HepG2 (cell line): ENCODE measurements at regions not wholly inside any gene's neighbourhood (a gene's known extent, or its start where the extent isn't known, plus 50 kb on each side); places are given as distances from the start of the nearest gene placed in this dataset.

Experiments used
- BCL6 ChIP-seq: IDR thresholded peaks from 2 replicates; pipeline ENCODE4 v1.6.1; 2016; ENCODE audit warnings: missing genetic modification reagents, missing compliant biosample characterization
- ERF ChIP-seq: IDR thresholded peaks from 2 replicates; pipeline ENCODE4 v1.6.1; 2018; ENCODE audit warnings: missing biosample characterization, missing genetic modification reagents
- GATAD2A ChIP-seq: IDR thresholded peaks from 2 replicates; pipeline ENCODE4 v1.6.1; 2016
- KDM2A ChIP-seq: sonication (generic); formaldehyde crosslinking; IDR thresholded peaks from 2 replicates; pipeline ENCODE4 v1.4.0; 2020; ENCODE audit warnings: low read depth, missing genetic modification reagents, borderline replicate concordance
- MYNN ChIP-seq: sonication (generic); formaldehyde crosslinking; IDR thresholded peaks from 2 replicates; pipeline ENCODE4 v1.4.0; 2020; ENCODE audit warnings: mild to moderate bottlenecking, low read depth, missing genetic modification reagents
- NKX3-1 ChIP-seq: sonication (generic); formaldehyde crosslinking; IDR thresholded peaks from 2 replicates; pipeline ENCODE4 v1.5.0; 2020; ENCODE audit warnings: missing genetic modification reagents
- RFX5 ChIP-seq: IDR thresholded peaks from 2 replicates; pipeline ENCODE4 v1.6.1; 2011; ENCODE audit warnings: low read depth, low read length, improper control_type of control experiment
- SPEN ChIP-seq: sonication (generic); formaldehyde crosslinking; IDR thresholded peaks from 2 replicates; pipeline ENCODE4 v1.5.1; 2020; ENCODE audit warnings: low read depth, mild to moderate bottlenecking, missing genetic modification reagents
- ZBTB42 ChIP-seq: sonication (generic); formaldehyde crosslinking; IDR thresholded peaks from 2 replicates; pipeline ENCODE4 v1.5.0; 2020; ENCODE audit warnings: mild to moderate bottlenecking, missing genetic modification reagents
- ZNF616 ChIP-seq: sonication (generic); formaldehyde crosslinking; IDR thresholded peaks from 2 replicates; pipeline ENCODE4 v1.5.0; 2020; ENCODE audit warnings: low read depth, mild to moderate bottlenecking, missing genetic modification reagents
- ZNF703 ChIP-seq: sonication (generic); formaldehyde crosslinking; IDR thresholded peaks from 2 replicates; pipeline ENCODE4 v1.5.1; 2020; ENCODE audit warnings: missing genetic modification reagents, mild to moderate bottlenecking, moderate library complexity, borderline replicate concordance
- ZNF746 ChIP-seq: sonication (generic); formaldehyde crosslinking; IDR thresholded peaks from 2 replicates; pipeline ENCODE4 v1.8.0; 2022; ENCODE audit warnings: mild to moderate bottlenecking, missing genetic modification reagents
- ZNF883 ChIP-seq: sonication (generic); formaldehyde crosslinking; IDR thresholded peaks from 2 replicates; pipeline ENCODE4 v1.5.1; 2020; ENCODE audit warnings: mild to moderate bottlenecking, missing genetic modification reagents; ENCODE audit errors: not compliant biosample characterization
- TF ChIP-seq, protein P1 (sequence below): sonication (generic); formaldehyde crosslinking; IDR thresholded peaks from 2 replicates; pipeline ENCODE4 v1.5.0; 2020; ENCODE audit warnings: missing genetic modification reagents
- TF ChIP-seq, protein P2 (sequence below): sonication (generic); formaldehyde crosslinking; IDR thresholded peaks from one replicate; pipeline ENCODE4 v1.5.1; 2020; ENCODE audit warnings: mild to moderate bottlenecking, missing genetic modification reagents; ENCODE audit errors: not compliant biosample characterization
- TF ChIP-seq, protein P3 (sequence below): sonication (generic); formaldehyde crosslinking; IDR thresholded peaks from 2 replicates; pipeline ENCODE4 v1.8.0; 2022; ENCODE audit warnings: missing genetic modification reagents, low read depth, mild to moderate bottlenecking, borderline replicate concordance
- TF ChIP-seq, protein P4 (sequence below): sonication (generic); formaldehyde crosslinking; IDR thresholded peaks from 2 replicates; pipeline ENCODE4 v1.8.1; 2022; ENCODE audit warnings: mild to moderate bottlenecking, missing genetic modification reagents
- TF ChIP-seq, protein P5 (sequence below): IDR thresholded peaks from 2 replicates; pipeline ENCODE4 v1.6.1; 2016; ENCODE audit warnings: mild to moderate bottlenecking

DNA sequence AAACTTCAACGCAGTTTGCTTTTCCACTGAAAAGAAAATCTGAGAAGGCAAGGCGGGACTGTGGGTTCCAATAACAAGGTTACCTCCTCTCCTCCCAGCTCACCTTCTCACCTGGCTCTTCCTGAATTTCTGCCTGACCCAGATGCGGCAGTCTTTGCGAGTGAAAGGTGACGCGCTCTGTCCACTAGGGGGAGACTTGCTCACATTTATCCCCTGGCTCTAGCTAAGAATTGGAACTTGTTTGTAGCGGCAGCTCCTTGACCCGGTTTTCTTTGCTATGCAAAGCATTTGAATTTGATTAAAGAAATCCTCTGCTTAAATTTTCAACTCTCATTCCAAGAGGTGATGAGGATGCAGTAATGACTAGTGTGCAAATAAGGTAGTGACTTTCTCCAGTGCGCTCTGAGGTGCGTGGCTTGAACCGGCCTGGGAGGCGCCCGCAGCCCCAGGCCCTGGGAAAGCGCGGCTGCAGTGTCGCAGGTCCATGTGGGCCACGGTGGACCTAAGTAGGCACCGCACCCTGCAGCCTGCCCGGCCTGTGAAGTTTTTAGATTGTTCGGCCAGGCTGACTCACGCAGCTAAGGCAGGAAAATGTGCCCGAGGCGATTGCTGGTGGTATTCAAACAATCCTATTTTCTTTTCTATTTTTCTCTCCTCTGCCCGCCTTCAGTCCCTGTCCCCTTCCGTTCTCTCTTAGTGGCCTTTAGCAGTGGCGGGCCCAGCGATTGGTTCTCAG is 336.9 kb upstream of the NPSR1 start (continued):
- TF ChIP-seq ZNF703 (CRISPR knock-in tag) (no peak), ZNF883 (CRISPR knock-in tag) (no peak), ZBTB42 (CRISPR knock-in tag) (no peak), ZNF616 (CRISPR knock-in tag) (no peak), KDM2A (CRISPR knock-in tag) (peak; percentile 30; the same call in 1 of the 2 replicates), GATAD2A (CRISPR knock-in tag) (peak; percentile 17; the same call in 1 of the 2 replicates), MYNN (CRISPR knock-in tag) (no peak), RFX5 (no peak), NKX3-1 (no peak), BCL6 (no peak), ZNF746 (CRISPR knock-in tag) (no peak), SPEN (CRISPR knock-in tag) (no peak), ERF (CRISPR knock-in tag) (0 out of 2 replicates have a peak, but pooled peaks have one; percentile 30)
- TF ChIP-seq, protein P1, sequence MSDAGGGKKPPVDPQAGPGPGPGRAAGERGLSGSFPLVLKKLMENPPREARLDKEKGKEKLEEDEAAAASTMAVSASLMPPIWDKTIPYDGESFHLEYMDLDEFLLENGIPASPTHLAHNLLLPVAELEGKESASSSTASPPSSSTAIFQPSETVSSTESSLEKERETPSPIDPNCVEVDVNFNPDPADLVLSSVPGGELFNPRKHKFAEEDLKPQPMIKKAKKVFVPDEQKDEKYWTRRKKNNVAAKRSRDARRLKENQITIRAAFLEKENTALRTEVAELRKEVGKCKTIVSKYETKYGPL (CRISPR knock-in tag) = no peak
- TF ChIP-seq, protein P2, sequence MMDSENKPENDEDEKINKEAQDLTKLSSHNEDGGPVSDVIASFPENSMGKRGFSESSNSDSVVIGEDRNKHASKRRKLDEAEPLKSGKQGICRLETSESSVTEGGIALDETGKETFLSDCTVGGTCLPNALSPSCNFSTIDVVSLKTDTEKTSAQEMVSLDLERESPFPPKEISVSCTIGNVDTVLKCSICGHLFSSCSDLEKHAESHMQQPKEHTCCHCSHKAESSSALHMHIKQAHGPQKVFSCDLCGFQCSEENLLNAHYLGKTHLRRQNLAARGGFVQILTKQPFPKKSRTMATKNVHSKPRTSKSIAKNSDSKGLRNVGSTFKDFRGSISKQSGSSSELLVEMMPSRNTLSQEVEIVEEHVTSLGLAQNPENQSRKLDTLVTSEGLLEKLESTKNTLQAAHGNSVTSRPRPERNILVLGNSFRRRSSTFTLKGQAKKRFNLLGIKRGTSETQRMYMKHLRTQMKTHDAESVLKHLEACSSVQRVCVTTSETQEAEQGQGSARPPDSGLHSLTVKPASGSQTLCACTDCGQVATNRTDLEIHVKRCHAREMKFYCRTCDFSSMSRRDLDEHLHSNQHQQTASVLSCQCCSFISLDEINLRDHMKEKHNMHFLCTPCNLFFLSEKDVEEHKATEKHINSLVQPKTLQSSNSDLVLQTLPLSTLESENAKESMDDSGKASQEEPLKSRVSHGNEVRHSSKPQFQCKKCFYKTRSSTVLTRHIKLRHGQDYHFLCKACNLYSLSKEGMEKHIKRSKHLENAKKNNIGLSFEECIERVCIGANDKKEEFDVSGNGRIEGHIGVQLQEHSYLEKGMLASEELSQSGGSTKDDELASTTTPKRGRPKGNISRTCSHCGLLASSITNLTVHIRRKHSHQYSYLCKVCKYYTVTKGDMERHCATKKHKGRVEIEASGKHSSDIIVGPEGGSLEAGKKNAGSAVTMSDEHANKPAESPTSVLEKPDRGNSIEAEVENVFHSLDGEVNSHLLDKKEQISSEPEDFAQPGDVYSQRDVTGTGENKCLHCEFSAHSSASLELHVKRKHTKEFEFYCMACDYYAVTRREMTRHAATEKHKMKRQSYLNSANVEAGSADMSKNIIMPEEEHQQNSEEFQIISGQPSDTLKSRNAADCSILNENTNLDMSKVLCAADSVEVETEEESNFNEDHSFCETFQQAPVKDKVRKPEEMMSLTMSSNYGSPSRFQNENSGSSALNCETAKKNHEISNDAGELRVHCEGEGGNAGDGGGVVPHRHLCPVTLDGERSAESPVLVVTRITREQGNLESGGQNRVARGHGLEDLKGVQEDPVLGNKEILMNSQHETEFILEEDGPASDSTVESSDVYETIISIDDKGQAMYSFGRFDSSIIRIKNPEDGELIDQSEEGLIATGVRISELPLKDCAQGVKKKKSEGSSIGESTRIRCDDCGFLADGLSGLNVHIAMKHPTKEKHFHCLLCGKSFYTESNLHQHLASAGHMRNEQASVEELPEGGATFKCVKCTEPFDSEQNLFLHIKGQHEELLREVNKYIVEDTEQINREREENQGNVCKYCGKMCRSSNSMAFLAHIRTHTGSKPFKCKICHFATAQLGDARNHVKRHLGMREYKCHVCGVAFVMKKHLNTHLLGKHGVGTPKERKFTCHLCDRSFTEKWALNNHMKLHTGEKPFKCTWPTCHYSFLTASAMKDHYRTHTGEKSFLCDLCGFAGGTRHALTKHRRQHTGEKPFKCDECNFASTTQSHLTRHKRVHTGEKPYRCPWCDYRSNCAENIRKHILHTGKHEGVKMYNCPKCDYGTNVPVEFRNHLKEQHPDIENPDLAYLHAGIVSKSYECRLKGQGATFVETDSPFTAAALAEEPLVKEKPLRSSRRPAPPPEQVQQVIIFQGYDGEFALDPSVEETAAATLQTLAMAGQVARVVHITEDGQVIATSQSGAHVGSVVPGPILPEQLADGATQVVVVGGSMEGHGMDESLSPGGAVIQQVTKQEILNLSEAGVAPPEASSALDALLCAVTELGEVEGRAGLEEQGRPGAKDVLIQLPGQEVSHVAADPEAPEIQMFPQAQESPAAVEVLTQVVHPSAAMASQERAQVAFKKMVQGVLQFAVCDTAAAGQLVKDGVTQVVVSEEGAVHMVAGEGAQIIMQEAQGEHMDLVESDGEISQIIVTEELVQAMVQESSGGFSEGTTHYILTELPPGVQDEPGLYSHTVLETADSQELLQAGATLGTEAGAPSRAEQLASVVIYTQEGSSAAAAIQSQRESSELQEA (CRISPR knock-in tag) = no peak
- TF ChIP-seq, protein P3, sequence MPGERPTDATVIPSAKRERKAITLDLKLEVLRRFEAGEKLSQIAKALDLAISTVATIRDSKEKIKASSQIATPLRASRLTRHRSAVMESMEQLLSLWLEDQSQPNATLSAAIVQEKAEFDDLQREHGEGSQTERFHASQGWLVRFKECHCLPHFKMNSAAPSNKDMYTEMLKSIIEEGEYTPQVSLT (CRISPR knock-in tag) = no peak
- TF ChIP-seq, protein P4, sequence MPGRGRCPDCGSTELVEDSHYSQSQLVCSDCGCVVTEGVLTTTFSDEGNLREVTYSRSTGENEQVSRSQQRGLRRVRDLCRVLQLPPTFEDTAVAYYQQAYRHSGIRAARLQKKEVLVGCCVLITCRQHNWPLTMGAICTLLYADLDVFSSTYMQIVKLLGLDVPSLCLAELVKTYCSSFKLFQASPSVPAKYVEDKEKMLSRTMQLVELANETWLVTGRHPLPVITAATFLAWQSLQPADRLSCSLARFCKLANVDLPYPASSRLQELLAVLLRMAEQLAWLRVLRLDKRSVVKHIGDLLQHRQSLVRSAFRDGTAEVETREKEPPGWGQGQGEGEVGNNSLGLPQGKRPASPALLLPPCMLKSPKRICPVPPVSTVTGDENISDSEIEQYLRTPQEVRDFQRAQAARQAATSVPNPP (CRISPR knock-in tag) = no peak
- TF ChIP-seq, protein P5, sequence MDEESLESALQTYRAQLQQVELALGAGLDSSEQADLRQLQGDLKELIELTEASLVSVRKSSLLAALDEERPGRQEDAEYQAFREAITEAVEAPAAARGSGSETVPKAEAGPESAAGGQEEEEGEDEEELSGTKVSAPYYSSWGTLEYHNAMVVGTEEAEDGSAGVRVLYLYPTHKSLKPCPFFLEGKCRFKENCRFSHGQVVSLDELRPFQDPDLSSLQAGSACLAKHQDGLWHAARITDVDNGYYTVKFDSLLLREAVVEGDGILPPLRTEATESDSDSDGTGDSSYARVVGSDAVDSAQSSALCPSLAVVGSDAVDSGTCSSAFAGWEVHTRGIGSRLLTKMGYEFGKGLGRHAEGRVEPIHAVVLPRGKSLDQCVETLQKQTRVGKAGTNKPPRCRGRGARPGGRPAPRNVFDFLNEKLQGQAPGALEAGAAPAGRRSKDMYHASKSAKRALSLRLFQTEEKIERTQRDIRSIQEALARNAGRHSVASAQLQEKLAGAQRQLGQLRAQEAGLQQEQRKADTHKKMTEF (CRISPR knock-in tag) = no peak
